ENCODE measurements at regions not wholly inside any gene's neighbourhood (a gene's known extent, or its start where the extent isn't known, plus 50 kb on each side); places are given as distances from the start of the nearest gene placed in this dataset.

DNA sequence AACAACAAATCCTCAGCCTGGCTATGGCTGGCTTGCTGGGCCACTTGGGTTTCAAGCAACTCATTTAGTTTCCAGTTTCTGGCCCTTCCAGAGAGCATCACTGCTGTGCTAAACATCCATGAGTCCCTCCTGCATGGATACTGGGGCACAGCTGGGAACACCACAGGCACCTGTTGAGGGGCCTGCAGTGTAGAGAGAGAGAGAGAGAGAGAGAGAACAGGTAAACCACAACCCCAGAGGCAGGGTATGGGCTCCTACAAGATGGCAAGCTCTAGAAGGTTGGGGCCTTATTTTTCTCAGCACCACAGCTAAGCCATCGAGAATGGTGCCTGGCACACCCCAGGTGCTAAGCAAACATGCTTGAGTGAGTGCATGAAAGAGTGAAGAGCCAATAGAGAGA, 120.3 kb downstream of the RBFOX3 start:
- Histone ChIP-seq H3K9me3 (ENCODE audit: control insufficient read depth in 2 of 2, low read length in 2 of 2) (no peaks in the 10 kb centered on the region), H3K36me3 (ENCODE audit: control insufficient read depth, insufficient read depth, low read length) (no peaks in the 10 kb centered on the region), H3K4me1 (ENCODE audit: control insufficient read depth, insufficient read depth, low read length, poor library complexity, severe bottlenecking) (no peaks in the 10 kb centered on the region), H3K27ac (ENCODE audit: insufficient read depth, low read length, poor library complexity, severe bottlenecking) (no peak overlapping the region), H3K4me3 (ENCODE audit: low read depth, low read length) (no peak overlapping the region), H3K27me3 (ENCODE audit: control insufficient read depth, insufficient read depth, low read length) (no peaks in the 10 kb centered on the region)
- Mint-ChIP-seq H3K9me3 (peaks cover 0 to 7% (median 2%) of the 10 kb centered on the region in 7 donors), H3K4me3 (no peak overlapping the region), H3K27me3 (peaks cover 12% of the 10 kb centered on the region), H3K36me3 (no peaks in the 10 kb centered on the region), H3K4me1 (peaks cover 0 to 2% (median 0%) of the 10 kb centered on the region in 4 donors), H3K27ac (no peak overlapping the region)
- ATAC-seq (ENCODE audit: low read depth in 2 of 2): no peak
- DNase-seq: no peak

DNA sequence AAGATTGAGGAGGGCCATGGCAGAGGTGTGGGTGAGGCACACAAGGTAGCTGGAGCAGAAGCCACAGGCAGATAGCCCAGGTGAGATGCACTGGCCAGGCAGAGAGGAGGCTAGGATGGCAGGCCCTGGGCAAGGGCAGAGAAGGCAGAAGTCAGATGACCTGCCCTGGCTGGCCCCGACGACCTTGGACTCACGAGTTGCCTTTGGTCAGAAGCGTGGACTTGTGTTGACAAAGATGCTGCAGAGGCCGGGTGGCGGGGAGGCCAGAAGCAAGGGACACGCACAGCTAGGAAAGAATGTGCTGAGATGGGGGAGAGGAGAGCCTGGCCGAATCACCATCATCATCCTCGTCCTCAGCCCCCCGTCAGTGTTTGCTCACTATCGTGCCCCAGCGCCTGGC, 123.7 kb downstream of the RBFOX3 start:
- Mint-ChIP-seq H3K36me3 (no peaks in the 10 kb centered on the region), H3K4me1 (peaks cover 0 to 2% (median 0%) of the 10 kb centered on the region in 4 donors), H3K4me3 (no peak overlapping the region), H3K9me3 (peaks cover 0 to 1% (median 0%) of the 10 kb centered on the region in 7 donors), H3K27me3 (peaks cover 20% of the 10 kb centered on the region), H3K27ac (no peak overlapping the region)
- Histone ChIP-seq H3K27ac (ENCODE audit: insufficient read depth, low read length, poor library complexity, severe bottlenecking) (no peak overlapping the region), H3K36me3 (ENCODE audit: control insufficient read depth, insufficient read depth, low read length) (no peaks in the 10 kb centered on the region), H3K9me3 (ENCODE audit: control insufficient read depth in 2 of 2, low read length in 2 of 2) (no peaks in the 10 kb centered on the region), H3K4me3 (ENCODE audit: low read depth, low read length) (no peak overlapping the region), H3K4me1 (ENCODE audit: control insufficient read depth, insufficient read depth, low read length, poor library complexity, severe bottlenecking) (no peaks in the 10 kb centered on the region), H3K27me3 (ENCODE audit: control insufficient read depth, insufficient read depth, low read length) (peaks cover 4% of the 10 kb centered on the region)
- DNase-seq (no peak), ATAC-seq (ENCODE audit: low read depth in 2 of 2) (no peak)

DNA sequence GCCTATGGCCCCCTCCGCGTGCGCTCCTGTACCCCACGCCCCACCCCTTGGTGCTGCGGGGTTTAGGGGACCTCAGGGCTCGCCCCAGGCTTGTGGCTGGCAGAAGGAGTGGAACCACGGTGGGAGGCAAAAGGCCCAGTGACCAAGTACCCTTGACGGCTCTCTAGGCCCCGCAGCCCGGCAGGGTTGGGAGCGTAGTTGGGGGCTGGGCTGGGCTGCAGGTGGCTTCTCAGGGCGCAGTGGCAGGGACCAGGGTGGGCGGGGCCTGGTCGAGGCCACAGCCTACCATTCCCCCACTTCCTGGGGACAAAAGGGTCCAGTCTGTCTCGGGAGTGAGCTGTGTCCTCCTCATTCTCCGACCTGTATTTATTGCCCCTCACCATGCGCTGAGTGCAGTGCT, 124.9 kb downstream of the RBFOX3 start:
- Mint-ChIP-seq H3K4me3 (no peak overlapping the region), H3K27me3 (peaks cover 21% of the 10 kb centered on the region), H3K27ac (no peak overlapping the region), H3K36me3 (no peaks in the 10 kb centered on the region), H3K9me3 (peaks cover 0 to 1% (median 0%) of the 10 kb centered on the region in 7 donors), H3K4me1 (peaks cover 0 to 2% (median 0%) of the 10 kb centered on the region in 4 donors)
- Histone ChIP-seq H3K4me3 (ENCODE audit: low read depth, low read length) (no peak overlapping the region), H3K9me3 (ENCODE audit: control insufficient read depth in 2 of 2, low read length in 2 of 2) (no peaks in the 10 kb centered on the region), H3K4me1 (ENCODE audit: control insufficient read depth, insufficient read depth, low read length, poor library complexity, severe bottlenecking) (no peaks in the 10 kb centered on the region), H3K27me3 (ENCODE audit: control insufficient read depth, insufficient read depth, low read length) (peaks cover 4% of the 10 kb centered on the region), H3K36me3 (ENCODE audit: control insufficient read depth, insufficient read depth, low read length) (no peaks in the 10 kb centered on the region), H3K27ac (ENCODE audit: insufficient read depth, low read length, poor library complexity, severe bottlenecking) (no peak overlapping the region)
- ATAC-seq (ENCODE audit: low read depth in 2 of 2): no peak
- no peak for DNase-seq

- H3K36me3 Mint-ChIP-seq: no peaks in the 10 kb centered on the region
- H3K27ac ChIP-seq (ENCODE audit: insufficient read depth, low read length, poor library complexity, severe bottlenecking): no peak overlapping the region
- DNase-seq: no peak
Observed at GRCh38 chr17:79485419-79485985, 125.3 kb downstream of the RBFOX3 start.

GRCh38 chr17:79484600-79485418, 126.0 kb downstream of the RBFOX3 start:
- Histone ChIP-seq H3K27me3 (ENCODE audit: control insufficient read depth, insufficient read depth, low read length) (peaks cover 4% of the 10 kb centered on the region), H3K27ac (ENCODE audit: insufficient read depth, low read length, poor library complexity, severe bottlenecking) (no peak overlapping the region), H3K4me3 (ENCODE audit: low read depth, low read length) (no peak overlapping the region), H3K4me1 (ENCODE audit: control insufficient read depth, insufficient read depth, low read length, poor library complexity, severe bottlenecking) (no peaks in the 10 kb centered on the region), H3K9me3 (ENCODE audit: control insufficient read depth in 2 of 2, low read length in 2 of 2) (no peaks in the 10 kb centered on the region), H3K36me3 (ENCODE audit: control insufficient read depth, insufficient read depth, low read length) (no peaks in the 10 kb centered on the region)
- Mint-ChIP-seq H3K27ac (no peak overlapping the region), H3K36me3 (no peaks in the 10 kb centered on the region), H3K27me3 (peaks cover 24% of the 10 kb centered on the region), H3K4me3 (no peak overlapping the region), H3K4me1 (peaks cover 0 to 2% (median 0%) of the 10 kb centered on the region in 4 donors), H3K9me3 (peaks cover 0 to 1% (median 0%) of the 10 kb centered on the region in 7 donors)
- DNase-seq (no peak), ATAC-seq (ENCODE audit: low read depth in 2 of 2) (no peak)

More at GRCh38 chr17:79485419-79485985, 125.3 kb downstream of the RBFOX3 start:
- H3K27me3 Mint-ChIP-seq: peaks cover 25% of the 10 kb centered on the region
- H3K4me1 Mint-ChIP-seq: peaks cover 0 to 2% (median 0%) of the 10 kb centered on the region in 4 donors
- no peaks in the 10 kb centered on the region for H3K4me1 ChIP-seq (ENCODE audit: control insufficient read depth, insufficient read depth, low read length, poor library complexity, severe bottlenecking)
- no peak overlapping the region for H3K4me3 Mint-ChIP-seq
- no peaks in the 10 kb centered on the region for H3K36me3 ChIP-seq (ENCODE audit: control insufficient read depth, insufficient read depth, low read length)
- no peak overlapping the region for H3K4me3 ChIP-seq (ENCODE audit: low read depth, low read length)
- ATAC-seq (ENCODE audit: low read depth in 2 of 2): no peak
- H3K27me3 ChIP-seq (ENCODE audit: control insufficient read depth, insufficient read depth, low read length): peaks cover 4% of the 10 kb centered on the region
- peaks cover 0 to 1% (median 0%) of the 10 kb centered on the region in 7 donors for H3K9me3 Mint-ChIP-seq
- no peak overlapping the region for H3K27ac Mint-ChIP-seq
- no peaks in the 10 kb centered on the region for H3K9me3 ChIP-seq (ENCODE audit: control insufficient read depth in 2 of 2, low read length in 2 of 2)

GRCh38 chr17:79483842-79484241, 127.0 kb downstream of the RBFOX3 start:
- H3K4me3 ChIP-seq (ENCODE audit: low read depth, low read length): no peak overlapping the region
- H3K4me3 Mint-ChIP-seq: no peak overlapping the region
- no peaks in the 10 kb centered on the region for H3K4me1 ChIP-seq (ENCODE audit: control insufficient read depth, insufficient read depth, low read length, poor library complexity, severe bottlenecking)
- peaks cover 0 to 2% (median 0%) of the 10 kb centered on the region in 4 donors for H3K4me1 Mint-ChIP-seq
- no peaks in the 10 kb centered on the region for H3K36me3 ChIP-seq (ENCODE audit: control insufficient read depth, insufficient read depth, low read length)
- no peak overlapping the region for H3K27ac Mint-ChIP-seq
- DNase-seq (no peak), ATAC-seq (ENCODE audit: low read depth in 2 of 2) (no peak)
- H3K9me3 Mint-ChIP-seq: peaks cover 0 to 1% (median 0%) of the 10 kb centered on the region in 7 donors
- no peaks in the 10 kb centered on the region for H3K9me3 ChIP-seq (ENCODE audit: control insufficient read depth in 2 of 2, low read length in 2 of 2)
- H3K27ac ChIP-seq (ENCODE audit: insufficient read depth, low read length, poor library complexity, severe bottlenecking): no peak overlapping the region
- peaks cover 4% of the 10 kb centered on the region for H3K27me3 ChIP-seq (ENCODE audit: control insufficient read depth, insufficient read depth, low read length)
- peaks cover 21% of the 10 kb centered on the region for H3K27me3 Mint-ChIP-seq
- no peaks in the 10 kb centered on the region for H3K36me3 Mint-ChIP-seq

- Histone ChIP-seq H3K27ac (ENCODE audit: insufficient read depth, low read length, poor library complexity, severe bottlenecking) (no peak overlapping the region), H3K9me3 (ENCODE audit: control insufficient read depth in 2 of 2, low read length in 2 of 2) (no peaks in the 10 kb centered on the region), H3K36me3 (ENCODE audit: control insufficient read depth, insufficient read depth, low read length) (no peaks in the 10 kb centered on the region), H3K4me1 (ENCODE audit: control insufficient read depth, insufficient read depth, low read length, poor library complexity, severe bottlenecking) (no peaks in the 10 kb centered on the region), H3K4me3 (ENCODE audit: low read depth, low read length) (no peak overlapping the region), H3K27me3 (ENCODE audit: control insufficient read depth, insufficient read depth, low read length) (peaks cover 4% of the 10 kb centered on the region)
- Mint-ChIP-seq H3K27me3 (peaks cover 19% of the 10 kb centered on the region), H3K36me3 (no peaks in the 10 kb centered on the region), H3K27ac (peak overlapping the region in 1 of 3 donors; percentile 2), H3K4me3 (no peak overlapping the region), H3K9me3 (peaks cover 0 to 1% (median 0%) of the 10 kb centered on the region in 7 donors), H3K4me1 (peaks cover 0 to 2% (median 0%) of the 10 kb centered on the region in 4 donors)
- DNase-seq (no peak), ATAC-seq (ENCODE audit: low read depth in 2 of 2) (no peak)
Observed at GRCh38 chr17:79482727-79483521, 127.9 kb downstream of the RBFOX3 start.

Measured in CD4-positive, CD25-positive, alpha-beta regulatory T cell (primary cell).